ENCODE measurements at regions not wholly inside any gene's neighbourhood (a gene's known extent, or its start where the extent isn't known, plus 50 kb on each side); places are given as distances from the start of the nearest gene placed in this dataset.

DNA sequence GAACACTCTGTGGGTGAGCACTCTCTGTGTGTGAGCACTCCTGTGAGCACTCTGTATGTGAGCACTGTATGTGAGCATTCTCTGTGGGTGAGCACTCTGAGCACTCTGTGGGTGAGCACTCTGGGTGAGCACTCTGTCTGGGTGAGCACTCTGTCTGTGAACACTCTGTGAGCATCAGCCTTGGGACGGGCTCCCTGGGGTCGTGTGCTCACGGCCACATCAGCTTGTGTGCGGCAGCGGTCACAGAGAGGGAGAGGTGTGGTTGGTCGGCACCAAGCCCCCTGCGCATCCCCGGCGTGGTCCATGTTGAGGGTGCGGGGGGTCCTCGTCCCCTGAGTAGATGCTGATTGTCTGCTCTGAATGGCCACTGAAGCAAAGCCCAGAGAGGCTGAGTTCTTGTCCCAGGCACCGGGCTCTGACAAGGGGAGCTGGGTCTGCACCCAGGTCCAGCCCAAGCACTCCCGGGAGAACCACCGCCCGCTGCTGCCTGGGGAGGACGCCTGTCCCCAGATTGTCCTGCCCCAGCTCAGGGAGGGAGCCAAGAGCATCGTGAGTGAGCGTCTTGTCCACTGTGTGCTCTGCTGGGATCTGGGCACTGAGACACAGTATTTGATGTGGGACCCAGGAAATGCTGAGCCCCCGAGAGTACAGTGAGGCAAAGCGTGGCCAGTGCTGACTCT is 143.7 kb downstream of the DNAJB6 start:
- ChIA-PET CTCF (no interaction called here), POLR2A (no interaction called here)

DNA sequence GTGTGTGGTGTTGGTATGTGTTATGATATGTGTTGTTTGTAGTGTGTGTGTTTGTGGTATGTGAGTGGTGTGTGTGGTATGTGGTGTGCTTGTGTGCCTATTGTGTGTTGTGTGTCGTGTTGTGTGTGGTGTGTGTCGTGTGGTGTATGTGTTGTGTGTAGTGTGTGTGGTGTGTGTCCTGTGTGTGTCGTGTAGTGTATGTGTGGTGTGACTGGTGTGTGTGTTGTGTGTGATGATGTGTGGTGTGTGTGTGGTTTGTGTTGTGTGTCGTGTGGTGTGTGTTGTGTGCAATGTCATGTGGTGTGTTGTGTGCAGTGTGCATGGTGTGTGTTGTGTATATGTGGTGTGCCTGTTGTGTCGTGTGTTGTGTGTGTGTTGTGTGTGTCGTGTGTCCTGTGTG is 144.6 kb downstream of the DNAJB6 start:
- CTCF ChIA-PET: no interaction called here
- POLR2A ChIA-PET: no interaction called here

DNA sequence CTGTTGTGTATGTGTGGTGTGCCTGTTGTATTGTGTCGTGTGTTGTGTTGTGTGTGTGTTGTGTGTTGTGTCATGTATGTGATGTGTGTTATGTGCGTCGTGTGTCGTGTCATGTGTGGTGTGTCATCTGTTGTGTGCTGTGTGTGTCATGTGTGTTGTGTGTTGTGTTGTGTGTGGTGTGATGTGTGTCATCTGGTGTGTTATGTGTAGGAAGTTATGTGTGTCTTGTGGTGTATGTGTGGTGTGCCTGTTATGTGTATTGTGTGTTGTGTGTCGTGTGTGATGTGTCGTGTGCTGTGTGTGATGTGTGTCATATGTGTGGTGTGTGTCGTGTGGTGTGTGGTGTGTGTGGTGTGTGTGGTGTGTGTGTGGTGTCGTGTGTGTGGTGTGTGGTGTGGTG is 145.2 kb downstream of the DNAJB6 start:
- ChIA-PET POLR2A (no interaction called here), CTCF (no interaction called here)

DNA sequence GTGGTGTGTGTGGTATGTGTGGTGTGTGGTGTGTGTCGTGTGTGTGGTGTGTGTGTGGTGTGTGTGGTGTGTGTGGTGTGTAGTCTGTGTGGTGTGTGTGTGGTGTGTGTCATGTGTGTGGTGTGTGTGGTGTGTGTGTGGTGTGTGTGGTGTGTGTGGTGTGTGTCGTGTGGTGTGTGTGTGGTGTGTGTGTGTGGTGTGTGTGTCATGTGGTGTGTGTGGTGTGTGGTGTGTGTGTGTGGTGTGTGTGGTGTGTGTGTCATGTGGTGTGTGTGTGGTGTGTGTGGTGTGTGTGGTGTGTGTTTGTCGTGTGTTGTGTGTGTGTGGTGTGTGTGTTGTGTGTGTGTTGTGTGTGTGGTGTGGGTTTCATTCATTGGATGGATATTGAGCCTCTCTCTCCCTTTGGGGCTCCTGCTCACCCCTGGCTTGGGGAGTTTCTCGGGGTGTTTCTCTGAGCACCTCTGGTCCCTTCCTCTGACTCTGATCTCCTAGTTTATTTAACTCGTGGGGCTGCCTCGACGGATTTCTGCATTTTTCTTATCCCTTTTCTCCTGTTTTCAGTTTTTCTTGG is 145.8 kb downstream of the DNAJB6 start:
- ChIA-PET POLR2A (no interaction called here), CTCF (no interaction called here)

DNA sequence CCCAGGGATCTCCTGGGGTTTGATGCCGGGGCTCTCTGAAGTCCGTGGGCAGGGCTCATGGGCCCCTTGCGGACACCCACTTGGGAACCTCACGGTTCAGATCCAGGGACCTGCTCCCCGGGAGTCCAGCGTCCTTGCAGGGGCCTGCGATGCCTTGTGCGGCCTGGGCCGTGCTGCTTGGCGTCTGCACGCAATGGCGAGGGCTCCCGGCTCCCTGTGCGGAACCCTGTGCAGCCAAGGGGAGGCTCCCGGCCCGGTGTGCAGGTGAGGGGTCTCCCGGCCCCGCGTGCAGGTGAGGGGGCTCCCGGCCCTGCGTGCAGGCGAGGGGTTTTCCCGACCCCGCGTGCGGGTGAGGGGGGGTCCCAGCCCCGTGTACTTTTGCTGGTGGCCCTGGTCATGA is 146.7 kb downstream of the DNAJB6 start:
- POLR2A ChIA-PET: no interaction called here

DNA sequence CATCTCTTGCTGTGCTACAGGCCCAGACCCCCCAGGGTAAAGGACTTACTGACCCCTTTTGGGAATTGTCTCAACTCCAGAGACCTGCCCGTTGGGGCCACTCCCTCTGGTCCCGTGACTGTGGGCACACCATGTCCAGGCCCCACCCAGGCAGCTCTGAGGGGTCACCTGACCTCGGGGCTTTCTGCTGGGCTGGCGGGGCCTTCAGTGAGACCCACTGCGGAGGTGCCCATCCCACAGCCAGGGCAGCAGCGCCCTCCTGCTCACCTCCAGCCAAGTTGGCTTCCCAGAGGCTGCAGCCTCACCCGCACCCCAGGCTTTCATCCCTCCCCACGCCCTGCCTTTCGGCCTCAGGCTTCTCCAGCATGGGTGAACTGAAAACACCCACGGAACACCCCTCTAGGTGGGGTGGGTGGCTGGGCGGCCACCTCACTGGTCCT is 147.2 kb downstream of the DNAJB6 start:
- POLR2A ChIA-PET: no interaction called here
- CTCF ChIA-PET: interaction anchor here (1.5 kb wide), 1 partner anchor 9 kb away, joined by 3 read pairs; no protein-coding TSS in a partner anchor

More for the DNA sequence above, 146.7 kb downstream of the DNAJB6 start:
- CTCF ChIA-PET: interaction anchor here (1.5 kb wide), 1 partner anchor 9 kb away, joined by 3 read pairs; no protein-coding TSS in a partner anchor

DNA sequence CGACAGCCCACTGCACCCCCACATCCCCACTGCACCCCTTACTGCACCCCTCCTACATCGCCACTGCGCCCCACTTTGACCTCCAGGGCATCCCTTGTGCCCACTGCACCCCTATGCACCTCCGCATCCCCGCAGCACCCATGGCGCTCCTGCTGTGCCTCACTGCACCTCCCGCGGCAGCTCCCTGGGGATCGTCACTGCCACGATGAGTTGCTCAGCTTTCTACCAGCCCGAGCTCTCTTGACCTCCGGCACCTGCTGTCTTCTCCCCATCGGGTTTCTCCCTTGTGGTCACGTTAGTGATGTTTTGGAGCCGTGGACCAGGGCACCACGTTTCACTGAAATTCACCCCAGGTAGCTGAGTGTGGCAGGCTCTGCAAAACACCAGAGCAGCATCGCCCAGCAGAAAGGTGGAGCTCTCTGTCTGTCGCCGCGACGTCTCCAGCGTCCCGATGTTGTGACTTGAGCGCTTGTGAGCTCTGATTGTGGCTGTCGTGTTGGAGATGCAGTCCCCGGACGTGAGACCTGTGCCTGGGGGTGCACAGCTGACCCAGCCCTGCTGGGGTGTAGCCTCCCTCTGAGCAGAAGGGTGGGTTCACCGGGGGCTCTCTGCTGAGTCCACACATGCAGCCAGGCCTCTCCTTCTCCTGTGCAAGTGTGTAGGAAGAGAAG is 147.7 kb downstream of the DNAJB6 start:
- POLR2A ChIA-PET: no interaction called here
- CTCF ChIA-PET: interaction anchor here (1.5 kb wide), 1 partner anchor 10 kb away, joined by 3 read pairs; no protein-coding TSS in a partner anchor

DNA sequence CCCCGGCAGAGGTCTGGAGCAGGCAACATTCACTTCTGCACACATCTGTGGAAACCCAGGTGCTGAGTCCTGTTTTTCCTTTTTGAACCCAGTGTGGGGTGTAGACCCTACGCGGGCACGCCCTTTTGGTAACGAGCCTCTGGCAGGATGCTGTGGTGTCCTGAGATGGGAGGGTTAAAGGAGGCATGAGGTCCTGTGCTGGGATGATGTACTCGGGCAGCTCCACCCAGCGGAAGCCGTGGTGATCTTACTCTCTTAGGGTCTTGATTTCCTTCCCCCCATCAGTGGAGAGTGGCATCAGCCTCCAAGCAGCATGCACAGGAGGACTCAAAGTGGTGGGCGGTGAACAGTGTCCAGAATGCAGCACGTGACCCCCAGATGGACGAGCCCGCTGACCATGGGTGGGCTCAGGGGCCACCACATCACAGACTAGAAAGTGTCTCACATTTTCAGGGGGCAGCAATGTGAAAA is 148.6 kb downstream of the DNAJB6 start:
- CTCF ChIA-PET: no interaction called here
- POLR2A ChIA-PET: no interaction called here

DNA sequence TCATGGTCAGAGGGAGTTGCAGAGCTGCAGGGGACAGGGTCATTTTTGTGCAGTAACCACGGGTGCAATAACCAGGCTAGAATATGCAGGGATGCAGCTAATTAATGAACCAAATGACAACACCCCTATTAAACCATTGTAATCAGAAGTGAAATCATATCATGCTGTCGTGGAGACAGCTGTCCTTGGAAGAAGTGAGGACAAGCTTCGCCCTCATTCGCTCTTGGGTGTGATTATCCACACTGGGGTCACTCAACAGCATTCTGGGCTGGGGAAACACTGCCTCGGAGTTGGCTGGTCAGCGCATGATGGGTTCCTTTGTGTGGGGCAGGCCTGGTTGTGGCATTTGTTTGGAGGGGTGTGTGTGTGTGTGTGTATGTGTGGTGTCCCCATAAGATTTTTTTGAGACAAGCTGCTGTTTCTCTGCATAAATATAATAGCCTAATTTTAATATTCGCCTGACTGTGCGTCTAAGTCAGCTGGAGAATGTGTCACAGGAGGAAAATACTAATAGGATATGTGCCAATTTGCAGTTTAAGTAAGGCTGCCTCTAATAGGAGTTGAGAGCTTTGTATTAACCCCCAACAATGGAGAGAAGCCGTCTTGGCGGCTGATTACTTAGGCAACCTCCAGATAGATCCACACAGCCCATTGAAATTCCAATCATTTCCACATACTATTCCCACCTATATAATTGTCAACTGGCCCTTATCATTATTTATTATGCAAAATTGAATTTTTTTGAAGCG is 149.4 kb downstream of the DNAJB6 start:
- ChIA-PET CTCF (no interaction called here), POLR2A (no interaction called here)

DNA sequence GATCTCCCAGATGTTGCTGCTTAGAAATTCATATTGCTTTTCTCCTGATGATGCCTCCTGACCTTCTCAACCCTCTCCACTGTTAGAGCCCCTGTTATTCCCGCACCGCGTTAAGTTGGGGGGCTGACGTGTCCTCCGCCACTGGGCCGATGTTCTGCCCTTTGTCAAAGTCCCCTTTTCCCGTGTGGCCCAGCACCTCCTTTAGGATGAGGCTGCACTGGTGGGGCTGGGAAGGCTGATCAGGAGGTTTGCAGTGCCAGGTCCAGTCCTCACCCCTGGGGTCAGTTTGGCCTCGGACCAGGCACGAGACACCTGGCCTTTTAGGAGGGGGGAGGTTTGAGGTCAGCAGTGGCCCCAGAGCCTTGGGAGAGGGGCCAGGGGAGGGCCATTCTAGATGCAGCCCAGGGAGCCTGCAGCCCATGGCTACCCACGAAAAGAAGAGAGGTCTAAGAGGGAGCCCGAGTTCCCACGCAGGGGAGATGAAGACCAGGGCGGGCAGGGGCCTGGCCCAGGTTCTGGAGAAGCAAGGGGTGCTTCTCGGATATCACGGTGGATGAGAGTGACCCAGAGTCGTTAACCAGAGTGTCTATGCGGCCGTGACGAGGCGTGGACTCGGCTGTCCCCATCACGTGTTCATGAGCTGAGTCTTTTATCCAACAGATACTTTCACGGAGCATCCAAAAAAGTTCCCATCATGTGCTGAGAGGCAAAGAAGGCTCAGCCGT is 150.4 kb downstream of the DNAJB6 start:
- ChIA-PET POLR2A (no interaction called here), CTCF (no interaction called here)

DNA sequence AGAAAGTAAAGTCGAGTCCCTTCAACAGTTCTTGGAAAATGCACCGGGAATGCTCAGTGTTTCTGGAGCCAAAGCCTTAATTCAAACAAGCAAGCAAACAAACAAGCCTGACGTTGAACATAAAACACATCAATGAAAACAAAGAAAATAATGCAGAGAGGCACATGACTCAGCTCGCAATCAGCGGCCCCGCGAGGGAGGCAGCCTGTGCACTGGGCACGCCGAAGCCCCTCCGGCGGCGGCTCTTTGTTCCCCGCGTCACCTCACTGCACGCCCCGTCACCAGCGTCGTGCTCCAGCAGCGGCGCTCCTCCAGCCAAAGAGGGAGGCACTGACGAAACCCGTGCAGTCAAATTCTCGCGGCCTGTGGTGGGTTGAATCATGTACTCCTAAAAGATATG is 151.5 kb downstream of the DNAJB6 start:
- POLR2A ChIA-PET: no interaction called here
- CTCF ChIA-PET: no interaction called here

DNA sequence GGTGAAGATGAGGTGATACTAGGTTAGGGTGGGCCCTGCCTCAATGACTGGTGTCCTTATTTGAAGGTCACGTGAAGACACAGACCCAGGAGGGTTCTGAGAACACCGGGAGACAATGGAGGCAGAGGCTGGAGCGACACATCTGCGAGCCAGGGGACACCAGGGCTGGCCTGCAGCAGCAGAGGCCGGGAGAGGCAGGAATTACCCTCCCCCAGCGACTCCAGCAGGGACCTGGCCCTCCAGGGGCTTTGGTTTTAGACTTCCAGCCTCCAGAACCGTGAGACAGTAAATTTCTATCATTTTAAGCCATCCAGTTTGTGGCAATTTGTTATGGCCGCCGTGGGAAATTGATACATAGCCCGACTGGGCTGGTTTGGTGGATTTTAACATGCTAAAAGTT is 152.2 kb downstream of the DNAJB6 start:
- POLR2A ChIA-PET: no interaction called here

More for the DNA sequence above, 152.2 kb downstream of the DNAJB6 start:
- CTCF ChIA-PET: no interaction called here
